ENCODE measurements at regions not wholly inside any gene's neighbourhood (a gene's known extent, or its start where the extent isn't known, plus 50 kb on each side); places are given as distances from the start of the nearest gene placed in this dataset.
"Not testable (repeated sequence)": the region's sequence is repeated elsewhere in the genome, so short reads cannot be mapped to it uniquely, and the experiment has no call there.

DNA sequence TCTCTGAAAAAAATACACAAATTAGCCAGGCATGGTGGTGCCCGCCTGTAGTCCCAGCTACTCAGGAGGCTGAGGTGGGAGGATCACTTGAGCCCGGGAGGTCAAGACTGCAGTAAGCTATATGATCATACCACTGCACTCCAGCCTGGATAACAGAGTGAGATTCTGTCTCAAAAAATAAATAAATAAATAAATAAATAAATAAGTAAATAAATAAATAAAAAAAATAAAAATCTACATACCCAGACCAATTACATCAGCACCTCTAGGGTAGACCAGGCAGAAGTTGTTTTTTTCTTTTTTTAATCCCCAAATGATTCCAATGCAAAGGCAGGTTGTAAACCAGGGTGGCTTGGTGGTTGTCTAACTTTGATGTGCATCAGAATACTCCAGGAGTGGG is 299.3 kb downstream of the BCOR start:
- DNase-seq (ENCODE audit: low spot score), result not testable (repeated sequence)

DNA sequence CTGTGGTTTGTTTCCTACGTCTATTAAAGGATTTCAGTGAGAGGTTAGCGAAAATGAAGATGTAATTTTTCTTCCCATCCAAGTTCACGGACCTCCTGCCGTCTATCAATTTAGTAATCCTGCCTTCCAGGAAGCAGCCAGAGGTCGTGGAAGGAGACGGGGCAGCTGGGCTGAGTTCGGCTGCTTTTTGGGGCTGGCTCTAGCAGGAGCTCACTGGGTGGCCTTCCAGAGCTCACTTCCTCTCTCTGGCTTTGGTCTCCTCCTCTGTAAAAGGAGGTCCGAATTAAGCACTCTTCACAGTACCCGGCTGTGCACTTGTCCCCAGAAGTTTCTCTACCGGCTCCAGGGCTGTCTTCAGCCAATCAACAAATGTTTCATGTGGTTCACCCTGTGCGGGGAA is 295.4 kb downstream of the BCOR start:
- no peak for DNase-seq (ENCODE audit: low spot score)

DNA sequence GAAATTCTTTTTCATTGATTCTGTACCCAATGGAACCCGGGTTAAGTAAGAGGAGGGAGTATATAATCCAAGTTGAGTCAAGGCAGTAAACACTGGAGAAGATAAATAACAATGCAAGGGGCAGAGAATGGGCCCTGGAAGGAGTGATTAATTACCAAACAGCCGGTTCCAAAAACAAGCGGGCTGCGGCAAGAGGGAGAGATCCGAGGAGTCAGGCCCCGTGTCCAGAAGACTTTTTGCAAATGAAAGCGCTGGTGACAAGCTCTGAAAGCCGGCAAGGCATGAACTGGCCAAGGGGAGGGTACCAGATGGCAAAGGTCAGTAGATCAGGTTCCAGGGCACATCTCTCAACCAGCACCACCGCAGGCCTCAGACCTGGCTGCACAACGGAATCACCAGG is 294.9 kb downstream of the BCOR start:
- DNase-seq (ENCODE audit: low spot score), result no peak

DNA sequence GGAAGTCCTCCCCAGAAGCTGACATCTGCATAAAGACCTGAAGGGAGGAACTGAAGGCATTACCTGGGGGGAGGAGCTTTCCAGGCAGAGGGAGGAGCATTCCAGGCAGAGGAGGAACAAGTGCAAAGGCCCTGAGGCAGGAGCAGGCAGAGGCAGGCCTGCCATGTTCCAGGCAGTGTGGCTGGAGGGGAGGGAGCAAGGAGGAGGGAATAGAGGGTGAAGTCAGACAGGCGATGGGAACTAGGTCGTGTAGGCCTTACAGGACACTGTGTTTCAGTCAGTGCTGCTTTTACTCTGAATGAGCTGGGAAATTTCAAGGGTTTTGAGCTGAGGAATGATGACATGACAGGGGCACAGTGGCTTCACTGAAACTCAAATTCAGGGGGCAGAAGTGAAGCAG is 292.7 kb downstream of the BCOR start:
- no peak for DNase-seq (ENCODE audit: low spot score)

DNA sequence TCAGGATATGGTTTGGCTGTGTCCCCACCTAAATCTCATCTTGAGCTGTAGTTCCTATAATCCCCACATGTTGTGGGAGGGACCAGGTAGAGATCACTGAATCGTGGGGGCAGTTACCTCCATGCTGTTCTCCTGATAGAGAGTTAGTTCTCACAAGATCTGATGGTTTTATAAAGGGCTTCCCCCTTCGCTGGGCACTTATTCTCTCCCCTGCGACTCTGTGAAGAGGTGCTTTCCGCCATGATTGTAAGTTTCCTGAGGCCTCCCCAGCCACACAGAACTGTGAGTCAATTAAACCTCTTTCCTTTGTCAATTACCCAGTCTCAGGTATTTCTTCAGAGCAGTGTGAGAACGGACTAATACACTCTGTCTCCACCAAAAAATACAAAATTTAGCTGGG is 291.9 kb downstream of the BCOR start:
- no peak for DNase-seq (ENCODE audit: low spot score)

DNA sequence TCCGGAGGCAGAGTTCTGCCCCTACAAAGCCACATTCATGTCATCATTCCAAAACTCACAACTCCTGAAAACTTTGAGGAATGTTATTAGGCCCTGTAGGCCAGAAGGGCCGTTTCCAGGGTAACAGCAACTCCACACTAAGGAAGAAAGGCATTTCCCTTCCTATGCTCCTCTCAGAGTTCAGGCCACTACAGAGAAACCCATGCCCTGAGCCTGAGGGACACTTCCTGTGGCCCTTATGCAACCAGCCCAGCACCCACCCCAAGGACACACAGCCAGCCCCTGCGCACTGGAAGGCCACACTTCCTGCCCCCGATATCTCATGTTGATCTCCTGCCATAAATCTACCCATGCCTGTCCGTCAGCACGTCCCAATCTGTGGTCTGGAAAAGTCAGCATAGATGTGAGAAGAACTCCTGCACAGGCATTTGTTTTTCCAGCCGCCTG is 289.3 kb downstream of the BCOR start:
- DNase-seq (ENCODE audit: low spot score), result peak; percentile 46

DNA sequence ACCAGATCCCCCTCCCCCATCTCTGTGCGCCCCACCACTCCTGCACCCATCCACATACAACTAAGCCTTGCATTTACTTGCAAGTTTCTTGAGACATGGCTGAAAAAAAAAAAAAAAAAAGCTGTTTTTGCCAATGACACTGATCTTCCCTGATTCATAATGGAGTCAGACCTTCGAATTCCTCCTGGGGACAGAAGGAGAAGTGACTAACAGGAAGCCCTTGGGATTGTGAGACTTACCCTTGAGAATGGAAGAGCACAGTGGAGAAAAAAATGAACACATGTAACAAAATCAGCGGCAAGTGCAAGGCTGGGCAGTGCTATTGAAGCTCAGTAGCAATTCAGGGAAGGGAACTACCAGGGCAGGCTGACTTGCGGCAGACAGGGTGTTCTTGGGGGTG is 288.4 kb downstream of the BCOR start:
- peak; percentile 53 for DNase-seq (ENCODE audit: low spot score)

DNA sequence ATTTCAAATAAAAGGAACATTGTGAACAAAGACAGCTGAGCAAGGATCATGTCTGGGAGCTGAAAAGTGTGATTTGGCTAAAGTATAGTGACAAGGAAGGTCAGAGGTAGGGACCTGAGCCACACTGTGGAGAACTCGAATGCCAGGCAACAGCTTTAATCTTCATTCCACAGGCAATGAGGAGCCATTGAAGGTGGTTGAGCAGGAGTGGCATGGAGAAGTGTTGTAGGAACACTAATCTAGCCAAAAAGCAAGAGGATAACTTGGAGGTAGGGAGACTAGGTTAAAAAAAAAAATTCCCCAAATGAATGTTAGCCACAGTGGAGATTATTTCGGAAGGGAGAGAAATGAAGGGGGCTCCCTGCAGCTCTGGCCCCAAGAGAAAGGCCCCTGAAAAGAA is 286.9 kb downstream of the BCOR start:
- no peak for DNase-seq (ENCODE audit: low spot score)

DNA sequence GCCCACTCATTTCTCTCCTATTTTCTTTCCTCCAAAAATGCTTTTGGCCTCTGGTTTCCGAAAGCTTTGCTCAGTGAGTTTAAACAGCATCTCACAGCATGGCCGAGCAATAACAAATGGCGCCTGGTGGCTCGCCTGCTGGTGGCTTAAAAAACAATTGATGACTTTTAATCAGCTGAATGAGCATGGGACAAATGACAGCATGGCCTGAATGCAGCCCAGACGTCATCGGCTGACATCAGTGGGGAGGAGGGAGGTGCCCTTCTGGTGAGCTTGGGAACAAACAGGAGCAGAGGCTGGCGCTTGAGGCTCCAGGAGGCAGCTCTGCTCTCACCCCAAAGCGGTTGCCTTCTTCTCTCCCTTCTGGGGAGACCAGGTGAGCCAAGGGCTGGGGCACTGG is 286.4 kb downstream of the BCOR start:
- DNase-seq (ENCODE audit: low spot score), result no peak

DNA sequence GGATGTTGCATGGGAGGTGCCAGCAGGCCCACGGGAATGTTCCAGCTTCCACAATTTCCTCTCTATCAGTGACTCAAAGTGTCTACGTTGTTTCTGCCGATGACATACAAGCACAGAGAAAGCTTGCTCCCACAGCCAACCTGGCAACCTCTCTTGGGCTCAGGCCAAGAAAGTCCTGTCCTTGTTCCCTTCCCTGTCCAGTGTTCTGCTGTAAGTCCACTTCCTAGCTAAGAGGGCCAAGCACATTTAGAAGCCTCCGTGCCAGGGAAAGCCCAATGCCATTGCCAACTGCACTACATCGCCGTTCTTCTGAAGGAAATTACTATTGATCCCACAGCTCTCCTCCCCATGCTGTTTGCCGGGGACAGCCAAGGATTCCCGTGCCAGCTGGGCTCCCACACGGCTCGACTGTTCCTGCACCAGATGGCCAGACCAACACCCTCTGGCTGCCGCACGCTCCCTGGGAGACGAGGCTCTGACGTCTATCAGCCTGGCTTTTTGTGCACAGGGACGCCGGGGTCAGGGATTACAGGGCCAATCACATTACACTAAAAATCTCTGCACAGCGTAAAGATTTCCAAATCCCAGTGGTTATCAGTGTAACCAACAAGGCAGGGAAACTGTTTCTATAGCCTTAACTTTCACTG is 284.0 kb downstream of the BCOR start:
- peak; percentile 27 for DNase-seq (ENCODE audit: low spot score)

DNA sequence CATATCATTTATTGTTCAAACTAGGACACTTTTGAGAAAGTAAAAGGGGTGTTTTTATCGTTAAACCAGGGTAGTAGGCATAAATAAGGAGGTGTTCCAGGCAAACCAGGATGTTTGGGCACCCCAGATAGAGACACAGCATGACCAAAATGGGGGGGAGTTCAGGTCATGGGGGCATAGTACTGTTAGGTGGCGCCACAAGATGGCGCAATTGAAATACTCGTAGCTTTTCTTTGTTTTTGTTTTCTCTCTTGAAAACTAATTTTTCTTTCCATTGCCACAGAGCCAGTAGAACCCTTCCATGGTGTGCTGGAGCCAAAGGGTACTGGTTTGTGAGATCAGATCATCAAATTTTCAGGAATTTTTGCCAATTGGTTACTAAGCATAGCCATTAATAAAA is 283.4 kb downstream of the BCOR start:
- DNase-seq (ENCODE audit: low spot score), result peak; percentile 36

DNA sequence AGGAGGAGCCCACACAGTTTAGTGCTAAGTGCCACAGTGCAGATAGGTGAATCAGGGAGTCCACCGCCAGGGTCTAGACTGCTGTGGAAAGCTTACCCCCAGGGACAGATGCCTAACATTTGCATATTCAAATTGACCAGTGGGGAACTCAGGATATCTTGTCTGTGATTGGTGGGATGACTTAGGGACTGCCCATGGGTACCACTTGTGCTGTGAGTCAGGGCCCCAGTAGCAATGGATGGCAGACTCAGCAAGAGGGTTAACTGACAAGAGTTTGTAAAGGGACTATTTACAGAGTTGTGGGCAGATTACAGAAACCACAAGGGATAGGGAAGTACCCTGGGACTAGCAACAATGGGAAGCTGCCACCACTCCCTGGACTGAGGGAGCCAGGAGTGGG is 282.1 kb downstream of the BCOR start:
- peak; percentile 56 for DNase-seq (ENCODE audit: low spot score)

DNA sequence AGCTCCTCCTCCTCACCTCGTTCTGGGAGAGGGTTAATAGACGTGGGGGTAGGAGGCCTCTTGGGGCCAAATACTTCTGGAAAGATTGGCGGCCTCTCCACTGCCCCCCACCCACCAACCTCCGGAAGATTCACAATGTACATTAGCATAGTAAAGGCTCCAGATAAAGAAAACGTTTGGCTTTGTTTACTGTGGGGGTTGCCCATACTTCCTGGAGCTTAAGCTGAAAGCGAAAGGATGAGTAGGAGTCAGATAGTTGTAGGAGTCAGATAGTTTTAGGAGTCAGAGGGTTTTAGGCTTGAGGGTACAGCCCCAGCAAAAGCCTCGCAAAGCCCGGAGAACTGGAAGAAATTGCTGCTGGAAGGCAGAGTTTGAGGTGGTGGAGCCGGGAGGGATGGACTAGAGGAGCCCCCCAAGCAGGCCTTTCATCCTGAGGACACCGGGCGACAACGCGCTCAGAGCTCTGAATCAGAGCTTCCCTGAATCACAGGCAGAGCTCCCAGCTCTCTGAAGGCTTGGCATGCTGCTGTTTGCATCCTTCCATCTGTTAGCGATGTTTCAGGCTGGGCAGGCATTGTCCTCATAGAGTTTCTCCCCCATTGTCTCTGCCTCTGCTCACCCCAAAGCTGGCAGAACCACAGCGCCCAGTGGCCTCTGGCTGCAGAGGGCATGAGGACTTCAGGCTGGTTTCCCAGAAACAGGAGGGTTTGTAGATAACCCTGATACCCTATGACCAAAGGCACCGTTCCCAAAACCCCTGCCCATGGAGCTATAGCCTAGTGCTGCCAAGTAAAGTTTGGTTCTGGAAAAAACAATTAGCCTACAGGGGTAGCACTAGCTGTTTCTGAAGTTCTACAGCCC is 280.7 kb downstream of the BCOR start:
- DNase-seq (ENCODE audit: low spot score), result no peak

DNA sequence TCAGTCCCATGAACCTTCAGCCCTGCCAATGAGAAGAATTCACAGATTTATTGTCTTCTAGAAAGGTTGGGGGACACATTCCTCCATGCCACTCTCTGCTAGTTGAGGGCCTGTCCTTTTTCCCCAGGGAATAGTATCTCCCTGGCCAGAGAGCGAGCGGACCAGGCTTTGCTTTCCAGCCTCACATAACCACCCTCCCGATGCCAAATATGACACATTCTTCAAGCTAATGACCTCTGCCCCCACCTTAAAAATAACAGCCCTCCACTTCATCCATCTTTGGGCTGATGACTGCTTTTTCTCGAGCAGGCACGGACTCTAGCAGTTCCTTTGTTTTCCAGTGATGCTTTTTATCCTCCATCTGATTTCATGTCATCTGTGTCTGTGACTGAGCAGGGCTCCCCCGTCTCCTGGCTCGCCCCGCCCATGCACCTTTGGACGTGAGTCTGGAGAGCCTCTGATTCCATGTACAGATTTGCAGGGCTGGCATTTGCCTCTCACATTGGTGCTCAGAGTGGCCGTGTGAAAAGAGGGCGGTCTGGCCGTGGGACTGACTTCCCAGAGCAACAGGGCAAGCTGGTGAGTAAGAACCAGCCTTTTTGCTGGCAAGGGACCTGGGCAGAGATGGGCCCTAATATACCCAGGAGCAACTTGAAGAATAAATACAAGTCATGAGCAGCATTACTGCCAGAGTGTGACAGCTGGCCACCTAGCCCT is 279.8 kb downstream of the BCOR start:
- no peak for DNase-seq (ENCODE audit: low spot score)

DNA sequence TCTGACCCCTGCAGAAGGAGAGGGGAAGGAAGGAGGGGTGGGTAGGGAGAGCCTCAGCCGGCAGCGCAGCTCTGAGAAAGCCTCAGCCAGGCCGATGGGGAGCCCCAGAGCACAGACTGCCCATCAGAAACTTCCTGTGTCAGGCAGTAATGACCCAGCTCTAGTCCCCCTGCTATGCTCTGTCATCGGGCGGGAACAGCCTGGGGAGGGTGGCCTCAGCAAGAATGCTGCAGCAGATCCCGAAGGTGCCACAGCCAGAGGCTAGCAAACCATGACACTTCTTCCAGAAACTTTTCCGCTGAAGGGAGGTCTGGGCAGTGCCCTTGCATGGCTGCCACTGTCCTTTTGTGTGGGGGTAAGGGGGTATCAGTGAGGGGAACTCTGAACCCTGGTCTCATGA is 279.0 kb downstream of the BCOR start:
- DNase-seq (ENCODE audit: low spot score), result no peak

DNA sequence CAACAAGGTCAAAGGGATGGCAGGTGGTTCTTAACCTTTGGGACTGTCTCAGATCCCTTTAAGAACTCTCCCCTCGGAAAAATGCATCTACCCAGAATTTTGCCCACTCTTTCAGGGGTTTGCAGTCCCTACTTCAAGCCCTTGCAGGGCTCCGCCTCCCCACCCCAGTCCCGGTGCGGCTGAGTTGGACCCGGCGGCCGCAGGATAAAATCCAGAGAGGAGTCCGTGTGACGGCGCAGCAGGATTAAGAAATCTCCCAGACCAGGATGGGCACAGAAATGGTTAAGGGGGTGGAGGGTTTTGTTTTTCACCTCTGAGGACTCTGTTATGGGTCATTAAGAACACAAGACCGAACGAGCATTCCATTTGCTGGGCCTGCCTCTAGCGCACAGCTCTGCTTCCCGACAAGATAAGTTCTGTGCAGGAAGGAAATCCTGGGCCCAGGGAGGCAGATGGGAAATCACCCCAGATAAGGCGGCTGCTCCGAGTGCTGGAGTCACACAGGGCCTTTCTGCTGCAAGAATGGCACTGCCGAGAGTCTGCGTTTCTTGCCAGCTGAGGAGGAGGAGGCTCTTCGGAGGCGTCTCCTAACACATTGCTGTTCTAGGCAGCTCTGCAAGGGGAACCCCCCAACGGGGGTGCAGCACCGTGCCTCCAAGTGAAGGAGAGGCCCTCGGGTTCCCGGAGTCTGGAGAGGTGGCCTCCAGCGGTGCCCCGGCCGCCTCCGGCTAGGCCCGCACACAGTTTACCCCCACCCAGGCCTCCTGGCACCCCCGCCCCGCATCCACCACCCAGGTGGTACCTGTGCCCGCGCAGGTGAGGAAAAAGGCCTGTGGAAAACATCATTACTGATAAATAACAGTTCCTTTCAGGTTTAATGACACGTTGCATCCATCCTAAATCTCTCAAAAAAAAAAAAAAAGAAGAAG is 277.6 kb downstream of the BCOR start:
- no peak for DNase-seq (ENCODE audit: low spot score)

DNA sequence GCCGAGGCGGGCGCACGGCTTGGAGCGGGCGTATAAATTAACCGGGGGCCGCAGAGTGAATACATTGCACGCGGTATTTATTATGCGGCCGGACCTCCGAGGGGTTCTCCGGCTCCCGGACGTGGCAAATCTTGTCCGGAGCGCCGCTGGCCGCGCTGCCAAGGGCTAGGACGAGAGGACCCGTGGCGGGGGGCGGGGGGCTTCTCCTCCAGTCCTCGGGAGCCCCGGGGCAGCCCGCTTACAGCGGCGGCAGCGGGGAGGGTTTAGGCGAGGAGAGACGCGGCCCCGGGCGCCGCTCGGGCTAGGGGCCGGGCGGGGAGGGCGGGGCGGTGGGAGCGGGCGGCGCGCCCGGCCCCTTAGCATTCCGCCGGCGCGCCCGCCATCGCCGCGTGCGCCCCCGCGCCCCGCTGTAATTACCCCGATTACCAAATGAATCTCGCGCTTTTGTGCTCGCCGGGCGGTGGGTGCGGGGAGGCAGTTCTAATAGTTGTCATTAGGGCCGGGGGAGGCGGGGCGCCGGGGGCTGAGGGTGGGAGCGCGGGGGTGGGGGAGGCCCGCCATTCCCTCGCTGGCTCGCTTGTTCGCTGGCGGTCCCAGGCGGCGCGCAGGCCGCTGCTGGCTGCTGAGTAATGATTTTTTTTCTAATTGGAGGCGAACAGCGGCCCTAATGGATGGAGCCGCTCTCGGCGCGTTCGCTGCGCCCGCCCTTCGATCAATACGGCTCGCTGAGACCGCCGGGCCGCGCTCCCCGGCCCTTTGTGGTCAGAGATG is 276.6 kb downstream of the BCOR start:
- no peak for DNase-seq (ENCODE audit: low spot score)

DNA sequence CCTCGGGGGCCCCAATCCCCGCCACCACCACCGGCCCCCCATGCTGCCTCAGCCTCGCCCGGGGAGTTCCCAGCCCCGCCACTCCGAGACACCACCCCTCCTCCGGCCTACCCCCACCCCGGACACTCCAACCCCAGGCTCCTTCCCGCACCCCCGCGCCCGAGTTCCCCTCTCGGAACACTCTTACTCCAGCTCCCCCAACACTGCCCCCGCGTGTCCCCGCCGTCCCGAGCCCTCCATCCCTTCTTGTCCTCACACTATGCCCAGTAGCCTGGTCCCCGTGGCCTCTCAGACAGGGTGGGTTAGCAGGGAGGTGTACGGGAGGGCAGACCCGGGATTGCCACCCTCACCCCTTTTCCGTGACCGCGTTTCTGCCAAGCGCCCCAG is 276.1 kb downstream of the BCOR start:
- no peak for DNase-seq (ENCODE audit: low spot score)

DNA sequence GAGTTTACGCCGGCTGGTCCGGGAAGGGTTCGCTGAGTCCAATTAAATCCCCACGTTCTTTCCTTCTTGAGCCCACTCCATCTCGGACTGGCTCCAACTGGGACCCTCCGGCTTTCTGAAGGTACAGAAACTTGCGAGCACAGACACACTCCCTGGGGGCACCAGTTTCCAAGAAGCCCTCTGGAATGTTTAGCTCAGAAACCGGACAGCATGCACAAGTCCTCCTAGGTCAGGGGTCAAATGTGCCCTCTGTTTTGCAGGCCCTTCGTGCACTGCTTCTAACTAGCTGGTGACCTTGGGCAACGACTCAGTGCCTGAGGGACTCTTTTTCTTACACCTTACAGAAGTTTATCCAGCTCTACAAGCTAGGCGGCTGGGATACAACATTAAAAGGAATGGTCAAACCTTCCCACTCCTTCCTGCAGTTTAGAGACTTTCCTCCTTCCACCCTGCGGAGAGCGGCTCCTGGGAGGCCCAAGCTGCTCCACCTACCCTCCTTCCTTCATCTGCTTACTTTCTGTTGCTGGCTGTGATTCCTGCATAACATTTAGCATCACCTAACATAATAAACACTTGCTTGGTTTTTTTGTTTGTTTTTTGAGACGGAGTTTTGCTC is 275.5 kb downstream of the BCOR start:
- no peak for DNase-seq (ENCODE audit: low spot score)

DNA sequence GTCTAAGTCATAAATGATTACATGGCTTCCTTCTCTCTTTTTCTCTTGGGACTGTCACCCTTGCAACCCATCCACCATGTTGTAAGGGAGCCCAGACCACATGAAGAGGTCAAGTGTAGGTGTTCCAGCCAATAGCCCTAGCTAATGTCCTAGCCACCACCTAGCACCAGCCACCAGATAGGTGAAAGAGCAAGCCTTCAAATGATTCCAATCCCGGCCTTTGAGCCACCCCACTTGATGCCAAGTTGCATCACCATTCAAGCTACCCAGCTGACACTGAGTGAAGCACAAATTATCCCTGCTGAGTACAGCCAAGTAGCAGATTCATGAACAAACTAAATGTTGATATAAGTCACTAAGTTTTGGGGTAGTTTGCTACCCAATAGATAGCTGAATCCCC is 274.3 kb downstream of the BCOR start:
- DNase-seq (ENCODE audit: low spot score), result no peak

DNA sequence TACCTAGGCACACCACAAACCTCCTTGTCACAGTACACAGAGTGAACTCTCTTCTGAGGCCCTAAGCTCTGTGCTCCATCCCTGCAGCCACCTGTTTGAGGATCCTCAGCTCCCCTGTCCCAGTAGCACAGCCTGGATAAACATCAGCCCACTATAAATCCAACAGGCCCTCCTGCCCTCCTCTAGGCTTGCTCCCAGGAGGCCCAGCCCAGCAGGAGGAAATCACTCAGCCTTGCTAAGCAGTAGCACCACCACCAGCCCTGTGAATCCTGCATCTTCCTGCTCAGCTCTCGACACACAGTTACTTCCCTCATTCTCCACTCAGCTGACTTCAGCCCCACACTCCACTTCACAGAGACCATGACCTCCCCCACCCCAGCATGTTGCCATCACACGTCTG is 273.9 kb downstream of the BCOR start:
- no peak for DNase-seq (ENCODE audit: low spot score)
